ENCODE measurements at regions not wholly inside any gene's neighbourhood (a gene's known extent, or its start where the extent isn't known, plus 50 kb on each side); places are given as distances from the start of the nearest gene placed in this dataset.

DNA sequence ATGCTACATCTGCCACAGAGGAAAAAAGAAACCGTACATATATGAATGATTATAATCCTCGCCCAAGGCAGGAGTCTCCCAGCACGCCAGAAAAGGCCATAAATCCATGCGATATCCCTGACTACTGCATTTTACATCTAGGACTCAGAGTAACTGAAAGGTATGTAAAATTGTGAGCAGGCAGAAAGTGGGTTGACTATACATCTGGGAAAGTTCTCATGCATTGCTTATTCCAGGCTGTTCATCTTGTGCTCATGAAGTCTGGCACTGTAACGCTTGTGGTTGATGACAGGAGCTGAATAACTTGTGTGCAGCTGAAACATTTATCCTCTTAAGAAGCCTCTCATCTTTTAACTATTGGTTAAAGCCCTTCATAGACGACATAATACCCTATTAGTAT is 193.4 kb upstream of the STEAP4 start:
- DNase-seq (ENCODE audit: low spot score) = no peak

DNA sequence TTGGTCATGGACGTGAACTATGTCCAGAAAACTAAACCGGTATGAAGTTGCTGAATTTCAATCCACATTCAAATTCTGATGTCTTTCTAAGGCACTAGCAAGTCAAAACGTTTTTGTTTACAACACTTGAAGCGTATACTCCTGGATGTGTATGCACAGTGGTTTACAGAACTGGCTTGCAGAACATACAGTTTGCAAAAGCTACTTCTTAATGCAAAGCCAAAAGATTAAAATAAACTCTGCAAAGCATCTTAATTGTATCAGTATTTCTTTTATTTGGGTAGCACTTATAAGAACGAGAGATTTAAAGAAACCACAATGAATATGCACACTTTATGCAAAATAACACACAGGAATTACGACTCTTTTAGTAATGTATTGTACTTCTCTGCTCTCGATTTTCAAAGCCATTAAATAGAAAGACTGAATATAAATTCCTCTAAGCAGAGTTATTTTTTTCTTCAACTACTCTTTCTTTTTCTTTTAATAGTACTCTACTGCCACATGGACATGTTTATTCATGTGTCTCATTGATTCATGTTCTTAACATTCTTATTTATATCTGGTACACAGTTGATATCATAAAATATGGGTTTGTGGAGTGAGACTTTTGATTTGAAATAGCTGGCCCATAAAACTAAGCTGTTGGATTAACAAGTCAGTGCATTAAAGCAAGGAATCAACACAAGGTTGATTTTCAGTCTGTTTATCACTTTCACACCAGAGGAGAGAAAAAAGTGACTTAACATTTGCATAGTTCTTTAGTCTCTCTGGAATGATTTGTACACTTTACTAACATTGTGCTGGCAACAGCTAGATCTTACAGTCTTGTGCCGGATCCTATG is 189.4 kb upstream of the STEAP4 start:
- no peak for DNase-seq (ENCODE audit: low spot score)

DNA sequence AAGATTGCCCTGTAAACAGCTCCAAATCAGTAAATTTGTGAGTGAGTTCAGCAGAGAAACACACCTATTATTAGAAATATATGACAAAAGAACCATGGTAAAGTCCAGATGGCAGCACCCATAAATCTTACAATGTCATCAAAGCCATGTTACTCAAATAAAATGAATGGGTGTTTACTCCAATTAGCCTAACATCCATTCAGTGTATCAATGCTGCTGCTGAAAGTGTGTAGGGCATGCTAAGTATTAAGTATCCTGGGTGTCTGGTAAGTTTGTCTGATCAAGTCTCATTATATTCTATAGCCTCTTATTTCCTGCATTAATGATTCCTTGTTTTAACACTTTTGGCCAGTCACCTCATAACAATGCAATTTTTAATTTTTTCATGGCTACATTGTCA is 185.5 kb upstream of the STEAP4 start:
- no peak for DNase-seq (ENCODE audit: low spot score)

DNA sequence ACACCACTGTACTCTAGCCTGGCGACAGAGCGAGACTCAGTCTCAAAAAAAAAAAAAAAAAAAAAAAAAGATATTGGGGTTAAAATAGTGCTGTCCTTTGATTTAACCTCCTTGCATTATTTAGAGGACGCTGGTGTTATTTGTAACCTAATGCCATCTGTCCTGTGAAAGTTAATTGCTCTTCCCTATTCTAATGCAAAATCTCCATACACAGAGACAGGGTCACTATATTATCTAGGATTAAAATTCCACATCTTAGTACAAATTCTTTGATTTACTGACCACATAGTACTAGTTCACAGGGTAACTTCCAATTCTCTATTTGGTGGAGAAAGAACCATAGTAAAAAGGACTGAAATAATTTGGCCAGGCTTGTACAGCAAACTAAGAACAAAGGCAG is 184.2 kb upstream of the STEAP4 start:
- DNase-seq (ENCODE audit: low spot score) = no peak

DNA sequence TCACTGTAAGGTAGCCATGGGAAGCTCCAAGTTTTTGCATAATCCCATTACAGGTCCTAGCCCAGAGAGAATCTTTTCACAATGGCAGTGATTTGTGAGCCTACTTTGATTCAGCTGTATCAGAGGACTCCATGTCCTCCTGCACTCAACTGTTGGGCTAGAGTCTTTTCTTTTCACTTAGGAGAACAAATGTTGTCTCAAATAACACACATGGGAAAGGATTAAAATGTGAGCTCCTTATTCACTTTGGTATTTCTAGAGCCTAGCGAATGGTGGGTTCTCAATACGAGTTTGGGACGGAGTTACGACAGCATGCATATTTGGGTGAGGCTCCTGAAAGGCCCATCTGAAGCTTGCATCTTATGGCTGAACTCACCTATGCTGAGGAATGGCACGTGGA is 183.5 kb upstream of the STEAP4 start:
- no peak for DNase-seq (ENCODE audit: low spot score)

DNA sequence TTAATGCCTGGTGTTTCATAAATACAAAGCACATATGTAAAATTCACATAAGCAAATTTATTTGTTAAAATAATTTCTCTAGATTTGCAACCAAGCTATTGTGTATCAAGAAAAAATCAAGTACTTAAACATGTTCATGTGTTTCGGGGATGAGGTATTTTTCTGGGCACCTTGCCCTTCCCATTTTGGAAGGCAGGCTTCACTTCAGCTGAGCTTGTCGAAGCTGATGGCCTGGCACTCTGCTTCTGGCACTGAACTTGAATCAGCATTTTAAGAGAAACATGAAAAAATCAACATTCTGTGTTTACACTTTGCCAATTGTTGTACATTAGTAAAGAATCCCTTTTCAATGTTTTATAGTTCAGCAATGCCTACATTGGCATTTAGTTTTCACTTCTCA is 179.1 kb upstream of the STEAP4 start:
- DNase-seq (ENCODE audit: low spot score) = no peak

DNA sequence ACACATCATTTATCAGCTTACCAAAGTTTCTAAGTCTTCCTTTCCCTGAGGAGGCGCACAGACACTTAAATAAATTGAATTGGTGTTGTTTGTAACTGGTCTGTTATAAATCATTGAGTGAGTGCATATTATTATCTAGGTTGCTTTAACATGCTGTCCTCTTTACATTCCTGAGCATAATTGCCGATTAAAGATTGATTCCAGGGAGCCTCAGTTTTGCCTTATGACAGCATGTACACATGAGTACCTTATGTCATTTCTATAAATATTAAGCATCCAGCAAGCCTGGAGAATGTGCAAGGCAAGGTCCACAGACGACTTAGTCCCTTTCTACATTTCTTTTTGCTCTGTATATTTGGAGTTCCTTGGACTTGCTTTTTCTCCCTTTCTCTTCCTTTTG is 177.9 kb upstream of the STEAP4 start:
- no peak for DNase-seq (ENCODE audit: low spot score)

DNA sequence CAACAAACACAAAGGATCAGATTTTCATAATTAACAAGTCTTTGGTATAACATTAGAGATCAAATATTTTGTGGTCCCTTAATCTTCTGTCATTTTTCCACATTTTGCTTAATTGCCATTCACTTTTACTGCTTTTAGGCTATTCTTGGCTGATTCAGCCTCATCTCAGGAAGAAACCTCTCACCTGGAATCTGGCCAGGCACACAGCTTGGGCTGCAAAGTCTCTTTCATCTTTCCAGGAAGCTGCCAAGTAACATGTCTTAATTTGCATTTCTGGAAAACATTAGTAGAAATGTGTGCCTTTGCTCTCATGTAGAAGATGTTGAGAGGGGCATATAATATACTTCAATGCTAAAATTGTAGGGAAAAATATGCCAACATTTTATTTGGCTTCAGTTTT is 174.2 kb upstream of the STEAP4 start:
- DNase-seq (ENCODE audit: low spot score) = no peak

DNA sequence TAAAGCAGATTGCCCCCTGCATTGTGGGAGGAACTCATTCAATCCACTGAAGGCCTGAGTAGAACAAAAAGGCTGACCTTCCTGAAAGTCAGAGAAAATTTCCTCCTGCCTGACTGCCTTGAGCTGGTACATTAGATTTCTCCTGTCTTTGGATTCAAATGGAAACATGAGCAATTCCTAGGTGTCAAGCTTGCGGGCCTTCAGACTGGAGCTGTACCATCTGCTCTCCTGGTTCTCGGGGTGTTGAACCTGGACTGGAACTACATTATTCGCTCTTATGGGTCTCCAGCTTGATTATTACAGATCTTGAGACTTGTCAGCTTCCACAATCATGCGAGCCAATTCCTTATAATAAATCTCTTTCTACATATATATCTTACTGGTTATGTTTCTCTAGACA is 173.6 kb upstream of the STEAP4 start:
- no peak for DNase-seq (ENCODE audit: low spot score)

DNA sequence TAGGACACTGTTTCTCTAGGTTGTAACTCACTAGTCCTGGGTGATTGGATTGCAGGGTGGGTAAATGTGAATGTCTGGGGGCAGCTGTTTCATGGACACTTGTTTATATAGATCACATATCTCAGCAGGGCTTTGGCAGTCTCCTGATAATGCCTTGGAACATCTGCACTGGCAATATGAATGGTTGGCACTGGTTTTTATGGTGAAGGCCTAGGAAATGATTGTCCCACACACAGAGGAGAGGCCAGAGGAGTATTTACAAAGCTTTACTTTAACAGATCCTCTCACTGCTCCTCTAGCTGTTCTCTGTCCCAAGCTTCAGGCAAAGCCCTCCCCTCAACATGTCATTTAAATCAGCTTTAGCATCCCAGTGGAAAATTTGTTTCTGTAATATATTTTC is 171.3 kb upstream of the STEAP4 start:
- no peak for DNase-seq (ENCODE audit: low spot score)

DNA sequence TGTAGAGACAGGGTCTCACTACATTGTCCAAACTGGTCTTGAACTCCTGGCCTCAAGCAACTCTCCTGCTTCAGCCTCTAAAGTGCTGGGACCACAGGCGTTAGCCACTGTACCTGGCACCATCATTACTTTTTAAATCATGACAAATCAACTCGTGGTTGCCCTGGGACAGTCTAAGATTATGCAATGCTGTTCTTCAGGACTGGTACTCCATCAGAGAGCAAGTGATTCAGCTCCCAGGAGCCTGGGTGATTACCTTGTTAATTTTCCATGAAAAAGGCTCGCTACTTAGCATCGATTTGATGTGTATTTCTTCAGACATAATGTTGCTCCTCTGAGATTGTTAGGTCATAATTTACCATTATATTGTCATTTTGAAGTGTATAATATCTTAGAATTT is 158.9 kb upstream of the STEAP4 start:
- no peak for DNase-seq (ENCODE audit: low spot score)

DNA sequence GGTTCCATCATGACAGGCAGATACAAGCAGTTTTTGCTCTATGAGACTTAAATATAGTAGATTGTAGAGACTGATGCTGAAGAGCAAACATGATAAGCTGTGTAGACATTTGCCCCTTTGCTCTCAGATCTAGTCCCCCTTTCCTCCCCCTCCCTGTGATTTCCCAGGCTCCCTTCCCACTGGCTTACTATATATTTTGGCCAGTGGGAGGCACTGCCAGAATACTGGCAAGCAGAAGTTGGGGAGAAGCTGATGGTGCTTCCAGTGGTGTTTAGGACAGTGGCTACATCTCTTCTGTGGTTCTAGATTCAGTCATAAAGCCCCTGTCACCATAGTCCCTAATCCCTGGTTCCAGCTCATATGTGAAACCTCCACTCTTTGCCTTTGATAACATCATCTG is 156.1 kb upstream of the STEAP4 start:
- no peak for DNase-seq (ENCODE audit: low spot score)

DNA sequence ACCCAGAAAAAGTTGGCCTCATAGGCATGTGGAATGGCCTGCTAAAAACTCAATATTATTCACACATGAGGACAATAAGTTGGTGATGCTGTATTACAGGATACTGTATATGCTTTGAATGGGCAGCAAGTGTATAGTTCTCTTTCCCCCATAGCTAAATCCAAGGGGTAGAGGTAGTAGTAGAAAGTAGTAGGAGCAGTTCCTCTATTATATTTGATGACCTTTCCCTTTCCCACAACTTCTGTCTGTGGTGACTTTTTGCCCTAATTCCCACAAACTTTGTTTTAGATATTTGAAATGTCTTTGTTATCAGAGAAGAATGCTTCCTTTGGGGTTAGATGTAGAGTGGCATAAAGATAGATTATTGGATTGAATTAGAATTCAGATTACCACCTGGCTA is 154.0 kb upstream of the STEAP4 start:
- no peak for DNase-seq (ENCODE audit: low spot score)

DNA sequence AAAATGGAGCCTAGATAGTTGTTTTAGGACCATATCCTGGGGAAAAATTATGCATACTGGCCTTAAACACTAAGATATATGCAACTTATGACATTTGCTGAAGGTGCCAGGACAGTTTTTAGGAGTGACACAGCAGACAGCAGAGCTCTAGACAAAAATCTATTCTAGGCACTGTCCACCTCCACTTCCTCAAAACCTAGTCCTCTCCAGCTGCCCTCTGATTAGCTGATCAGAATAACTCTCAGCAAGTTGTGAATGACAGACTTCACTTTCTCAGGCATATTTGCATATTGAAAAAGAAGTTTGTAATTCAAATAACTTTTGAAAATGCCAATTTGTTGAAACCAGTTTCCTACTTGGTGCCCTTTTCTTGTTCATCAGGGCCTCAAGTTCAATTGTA is 152.3 kb upstream of the STEAP4 start:
- no peak for DNase-seq (ENCODE audit: low spot score)

DNA sequence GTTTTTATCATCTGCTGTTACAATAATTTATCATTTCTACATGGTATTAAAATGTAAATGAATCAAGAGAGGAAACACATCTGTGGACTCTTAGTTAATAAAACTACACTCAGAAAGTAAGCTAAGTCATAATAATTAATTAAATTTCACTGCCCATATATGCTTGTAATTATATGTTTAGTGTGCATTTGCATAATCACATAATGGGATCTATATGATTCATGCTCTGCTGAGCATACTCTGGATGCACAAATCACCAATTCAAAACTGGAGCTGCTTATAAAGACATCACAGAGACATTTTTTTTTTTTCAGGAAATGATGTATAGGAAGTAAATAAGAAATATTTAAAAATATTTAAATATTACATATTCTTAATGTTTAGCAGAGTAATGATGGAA is 151.6 kb upstream of the STEAP4 start:
- no peak for DNase-seq (ENCODE audit: low spot score)

DNA sequence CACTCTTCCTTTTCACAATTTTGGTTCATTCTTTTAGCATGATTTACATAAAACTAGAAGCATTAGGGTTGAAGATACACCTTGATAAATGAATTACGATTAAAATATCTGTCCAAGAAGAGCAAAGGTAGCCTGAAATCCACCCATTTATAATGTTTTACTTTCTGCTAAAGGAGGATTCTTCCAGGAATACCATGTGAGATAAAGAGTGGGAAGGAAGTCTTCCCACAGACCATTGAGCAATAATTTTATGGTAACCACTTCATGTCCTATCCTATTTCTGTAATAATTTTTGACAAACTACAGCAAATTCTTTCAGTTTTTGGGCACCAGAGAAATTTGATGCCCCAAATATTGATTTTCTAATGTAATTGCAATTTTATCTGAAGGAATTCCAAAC is 150.6 kb upstream of the STEAP4 start:
- DNase-seq (ENCODE audit: low spot score) = no peak

DNA sequence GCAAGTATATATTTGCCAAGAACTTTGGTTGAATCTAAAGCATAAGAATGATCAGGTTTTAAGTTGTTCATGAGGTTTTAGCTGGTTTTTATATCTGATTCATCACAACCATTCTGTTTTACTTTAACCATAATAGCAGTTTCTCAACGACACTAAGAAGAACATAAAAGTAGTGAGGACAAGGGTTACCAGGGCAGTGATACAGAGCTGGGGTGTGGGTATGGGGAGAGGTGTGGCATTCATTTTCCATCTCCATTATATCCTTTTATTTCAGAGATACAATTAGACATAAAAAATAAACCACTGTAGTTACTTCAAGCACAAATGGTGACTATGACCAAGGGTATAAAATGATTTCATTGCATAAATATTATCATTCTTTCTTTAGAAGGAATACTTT is 149.8 kb upstream of the STEAP4 start:
- DNase-seq (ENCODE audit: low spot score) = no peak

DNA sequence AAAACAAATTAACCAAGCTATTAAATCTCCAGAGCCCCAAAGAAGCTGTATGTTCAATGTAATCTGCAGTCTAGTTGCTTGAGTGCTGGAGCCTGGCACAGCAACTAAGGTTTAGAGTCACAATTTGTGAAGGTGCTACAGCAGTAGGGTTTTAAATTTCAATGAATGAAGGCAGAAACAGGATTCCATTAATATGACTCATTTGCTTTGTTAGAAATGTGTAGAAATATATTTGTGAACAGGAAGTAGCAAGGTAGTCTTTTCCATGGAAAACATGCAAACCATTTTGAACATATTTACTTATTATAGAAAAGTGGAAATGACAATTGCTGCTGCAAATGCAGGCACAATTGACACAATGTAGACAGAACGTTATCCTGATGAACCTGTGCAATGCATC is 149.0 kb upstream of the STEAP4 start:
- peak; percentile 30 for DNase-seq (ENCODE audit: low spot score)

DNA sequence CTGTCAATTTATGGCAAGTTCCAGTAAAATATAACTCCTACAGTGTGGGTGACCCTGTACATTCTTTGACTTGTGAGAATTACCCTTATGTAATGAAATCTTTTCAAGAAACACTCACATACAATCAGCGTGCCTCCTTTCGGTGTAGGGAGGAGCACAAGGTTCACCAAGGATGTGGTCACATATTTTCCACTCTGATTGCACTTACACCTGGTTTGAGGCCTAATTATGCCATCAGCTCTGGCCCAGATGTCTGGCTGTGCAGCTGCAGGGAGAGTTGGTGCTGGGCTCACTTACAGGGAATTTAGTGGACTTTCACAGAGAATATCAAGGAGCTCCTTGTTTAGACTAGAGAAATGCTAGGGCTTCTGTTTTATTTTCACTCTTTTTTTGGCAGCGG is 146.0 kb upstream of the STEAP4 start:
- no peak for DNase-seq (ENCODE audit: low spot score)

DNA sequence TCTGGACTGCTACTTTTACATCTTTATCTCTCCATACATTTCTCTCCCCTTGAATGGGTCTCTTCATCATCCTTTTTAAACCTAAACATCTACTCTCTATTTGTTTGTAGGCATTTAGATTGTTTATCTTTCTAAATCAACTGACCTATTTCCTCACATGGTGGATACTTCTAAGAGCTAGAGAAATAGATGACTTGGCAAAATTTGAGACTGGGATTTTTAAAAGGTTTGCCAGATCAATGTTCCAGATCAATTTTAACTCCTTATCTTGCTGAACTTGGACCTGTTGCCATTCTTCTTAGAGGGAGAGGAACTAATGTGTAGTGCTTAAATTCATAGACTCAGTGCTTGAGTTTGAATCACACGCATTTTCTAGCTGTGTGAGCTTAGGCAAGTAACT is 144.2 kb upstream of the STEAP4 start:
- no peak for DNase-seq (ENCODE audit: low spot score)

DNA sequence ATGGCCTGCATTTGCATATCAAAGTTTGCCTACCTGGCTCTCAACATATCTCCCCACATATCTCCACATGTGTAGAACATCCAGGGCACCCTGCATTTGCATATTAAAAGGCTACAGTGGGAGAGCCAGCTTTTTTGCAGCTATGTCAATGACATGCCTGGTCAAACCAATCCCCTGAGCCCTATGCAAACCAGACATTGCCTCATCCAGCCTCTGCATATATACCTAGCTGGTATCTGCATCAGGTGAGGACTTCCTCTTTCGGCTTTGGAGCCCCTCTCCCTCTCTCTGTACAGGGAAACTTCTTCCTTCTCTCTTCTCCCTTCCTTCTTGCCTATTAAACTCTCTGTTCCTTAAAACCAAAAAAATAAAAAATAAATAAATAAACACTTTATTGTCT is 142.7 kb upstream of the STEAP4 start:
- DNase-seq (ENCODE audit: low spot score) = no peak

DNA sequence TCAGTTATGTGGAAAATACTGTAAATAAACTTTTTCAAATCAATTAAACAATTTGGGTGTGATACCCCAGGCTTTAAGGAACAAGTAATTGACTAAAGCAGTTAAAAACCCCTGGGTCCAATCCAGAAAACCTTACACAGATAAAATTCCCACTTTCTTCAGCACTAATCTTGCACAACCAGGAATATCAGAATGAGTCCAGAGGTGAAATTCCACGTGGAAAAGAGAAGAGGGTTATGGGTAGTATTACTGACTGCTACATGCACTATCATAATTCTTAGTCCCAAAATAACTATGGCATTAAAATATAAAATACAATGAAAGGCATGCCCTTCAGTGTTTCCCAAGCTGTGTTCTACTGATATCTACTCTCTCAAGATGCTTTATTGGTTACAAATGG is 135.7 kb upstream of the STEAP4 start:
- no peak for DNase-seq (ENCODE audit: low spot score)

DNA sequence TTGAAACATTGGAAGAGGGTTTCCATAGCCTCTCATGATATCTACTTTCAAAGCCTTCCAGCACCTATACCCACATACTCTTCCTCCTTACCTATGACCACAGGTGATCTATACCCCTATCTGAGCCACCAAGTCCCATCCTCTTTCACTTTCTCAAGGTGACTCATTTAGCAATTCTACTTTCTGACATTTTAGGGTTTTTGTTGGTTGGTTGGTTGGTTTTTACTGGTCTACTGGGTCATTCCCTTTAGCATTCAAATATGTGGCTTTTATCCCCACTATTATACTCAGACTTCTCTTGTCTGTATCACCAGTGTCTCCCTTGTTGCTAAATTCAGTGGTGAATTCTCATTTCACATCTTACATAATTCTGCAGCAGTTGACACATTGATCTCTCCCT is 130.4 kb upstream of the STEAP4 start:
- DNase-seq (ENCODE audit: low spot score) = no peak

DNA sequence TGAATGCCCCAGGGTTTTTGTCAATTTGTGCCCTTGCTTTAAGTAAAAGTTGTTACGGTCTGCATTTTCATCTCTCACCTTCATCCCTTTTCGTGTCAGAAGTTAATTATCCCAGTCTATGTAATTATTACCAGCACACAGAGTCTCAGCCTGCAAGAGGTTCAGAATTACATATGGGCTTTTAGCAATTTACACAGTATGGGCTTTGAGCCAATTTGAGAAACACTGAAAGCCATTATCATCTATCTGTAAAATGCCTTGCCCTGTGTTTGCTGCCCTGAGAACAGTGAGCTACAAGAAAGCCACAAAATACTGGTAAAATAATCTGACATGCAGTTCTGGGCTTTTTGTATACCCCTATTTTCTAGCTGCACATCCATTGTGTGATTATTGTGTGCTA is 125.6 kb upstream of the STEAP4 start:
- DNase-seq (ENCODE audit: low spot score) = no peak
